Esophagus mucosa (tissue), 1 donor: ENCODE measurements at regions not wholly inside any gene's neighbourhood (a gene's known extent, or its start where the extent isn't known, plus 50 kb on each side); places are given as distances from the start of the nearest gene placed in this dataset.

Experiments
- ATAC-seq: fragments of 200-7000 bp; cut with Tn5 transposase; one replicate; pipeline ENCODE4 v1.9.1; 2020
- donor health status: DM: yes; HTN: yes; CAD: no.

DNA sequence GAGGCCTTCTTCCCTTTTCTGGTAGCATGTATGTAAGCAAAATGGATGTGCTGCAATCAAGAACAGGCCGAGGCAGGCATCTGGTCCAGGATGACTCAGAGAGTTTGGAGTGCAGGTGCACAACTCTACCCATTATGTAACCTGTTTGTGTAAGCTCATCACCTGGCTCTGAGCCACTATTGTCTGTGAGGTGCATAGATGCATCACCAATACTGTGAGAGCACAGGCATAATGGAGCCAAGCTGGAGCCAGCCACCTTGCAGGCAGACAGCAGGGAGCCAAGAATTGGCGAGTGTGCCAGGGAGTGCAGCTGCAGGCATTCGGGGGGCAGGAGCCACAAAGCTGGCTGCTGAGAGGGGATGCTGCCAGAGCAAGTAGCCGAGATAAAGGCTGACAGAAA is 549.9 kb upstream of the RGS18 start:
- ATAC-seq: peak; percentile 93

DNA sequence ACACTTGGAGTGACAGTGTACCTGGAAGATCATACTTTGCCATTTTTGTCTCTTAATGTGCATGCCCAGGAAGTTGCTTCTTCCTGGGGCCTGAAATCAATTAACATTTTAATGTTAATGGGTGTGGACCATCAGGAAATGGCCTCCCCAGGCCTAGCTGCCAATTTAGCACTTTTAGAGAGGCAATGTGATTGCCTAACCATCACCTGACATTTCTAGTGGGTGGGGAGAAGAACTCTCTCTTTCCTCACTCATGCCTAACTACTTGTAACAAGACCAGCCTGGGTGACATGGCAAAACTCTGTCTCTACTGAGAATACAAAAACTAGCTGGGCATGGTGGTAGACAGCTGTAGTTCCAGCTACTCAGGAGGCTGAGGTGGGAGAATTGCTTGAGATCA is 549.0 kb upstream of the RGS18 start:
- no peak for ATAC-seq

- ATAC-seq: no peak
Measured at GRCh38 chr1:191615101-191615821, 543.0 kb upstream of the RGS18 start.

DNA sequence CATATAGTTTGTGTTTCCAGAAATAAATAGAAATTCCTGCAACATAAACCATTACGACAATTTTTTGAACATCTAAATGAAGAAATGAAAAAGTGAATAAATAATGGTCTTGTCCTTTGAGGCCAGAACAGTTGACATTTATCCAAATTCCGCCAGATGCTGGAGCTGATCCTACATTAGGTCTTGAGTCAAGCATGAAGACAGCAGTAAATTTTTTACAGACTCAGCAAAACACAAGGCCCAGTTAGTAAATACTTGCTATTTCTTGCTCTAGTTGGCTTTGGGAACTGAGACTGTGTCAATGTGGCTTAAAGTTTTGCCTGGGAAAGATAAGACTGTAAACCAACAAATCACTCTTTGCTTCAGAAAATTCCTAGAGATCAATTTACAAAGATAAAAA is 540.1 kb upstream of the RGS18 start:
- no peak for ATAC-seq

DNA sequence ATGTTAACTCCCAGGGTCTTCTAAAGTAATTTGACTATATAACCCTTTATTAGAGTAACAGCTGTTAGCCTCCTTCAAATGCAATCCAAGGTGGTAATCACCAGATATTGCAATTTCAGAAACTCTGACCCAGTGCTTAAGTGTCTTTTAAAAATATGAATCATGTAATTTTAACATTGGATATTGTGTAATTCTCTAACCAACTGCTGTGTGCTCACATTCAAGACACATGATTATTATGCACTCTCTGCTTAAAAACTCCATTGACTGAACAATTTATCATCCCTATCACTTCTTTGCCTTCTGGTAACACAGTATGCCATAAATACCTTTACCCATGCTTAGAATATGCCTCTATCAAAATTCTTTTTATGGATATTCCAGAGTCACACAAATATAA is 537.4 kb upstream of the RGS18 start:
- ATAC-seq: no peak

- no peak for ATAC-seq
Measured at GRCh38 chr1:191624044-191624443, 534.2 kb upstream of the RGS18 start.

DNA sequence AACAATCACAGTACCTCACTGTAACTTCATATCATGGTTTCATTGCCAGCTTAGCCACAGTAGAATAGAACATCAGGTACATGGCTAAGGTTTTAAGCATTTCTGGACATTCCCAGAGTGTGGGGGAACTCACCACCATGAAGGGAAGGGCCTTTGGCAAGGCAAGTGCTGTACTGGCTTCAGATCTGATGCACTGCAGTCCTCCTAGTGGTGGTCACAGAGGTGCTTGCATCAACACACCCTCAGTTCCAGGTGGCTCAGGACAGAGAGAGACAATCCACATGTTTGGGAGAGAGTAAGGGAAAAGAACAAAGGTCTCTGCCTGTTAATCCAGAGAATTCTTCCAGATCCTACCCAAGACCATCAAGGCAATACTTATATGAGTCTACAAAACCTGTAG is 528.4 kb upstream of the RGS18 start:
- ATAC-seq: no peak

DNA sequence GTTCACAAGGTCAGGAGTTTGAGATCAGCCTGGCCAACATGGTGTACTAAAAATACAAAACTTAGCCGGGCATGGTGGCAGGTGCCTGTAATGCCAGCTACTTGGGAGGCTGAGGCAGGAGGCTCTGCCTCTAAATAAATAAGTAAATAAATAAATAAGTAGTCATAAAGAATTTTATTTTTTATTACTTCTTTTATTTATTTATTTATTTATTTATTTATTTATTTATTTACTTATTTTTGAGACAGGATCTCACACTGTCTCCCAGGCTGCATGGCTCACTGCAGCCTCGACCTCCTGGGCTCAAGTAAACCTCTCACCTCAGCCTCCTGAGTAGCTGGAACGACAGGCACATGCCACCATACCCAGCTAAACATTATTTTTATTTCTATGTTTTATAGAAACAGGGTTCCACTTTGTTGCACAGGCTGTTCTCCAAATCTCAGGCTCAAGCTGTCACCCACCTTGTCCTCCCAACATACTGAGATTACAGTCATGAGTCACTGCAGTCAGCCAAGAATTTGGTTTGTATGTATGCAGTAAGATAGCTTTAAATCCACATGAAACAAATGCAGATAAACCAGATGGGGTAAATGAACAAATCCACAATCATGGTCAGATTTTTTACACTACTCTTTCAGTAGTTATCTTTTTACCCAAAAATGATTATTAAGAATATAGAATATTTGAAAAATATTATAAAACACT is 523.3 kb upstream of the RGS18 start:
- no peak for ATAC-seq

GRCh38 chr1:191636345-191636744 is 521.9 kb upstream of the RGS18 start:
- no peak for ATAC-seq

DNA sequence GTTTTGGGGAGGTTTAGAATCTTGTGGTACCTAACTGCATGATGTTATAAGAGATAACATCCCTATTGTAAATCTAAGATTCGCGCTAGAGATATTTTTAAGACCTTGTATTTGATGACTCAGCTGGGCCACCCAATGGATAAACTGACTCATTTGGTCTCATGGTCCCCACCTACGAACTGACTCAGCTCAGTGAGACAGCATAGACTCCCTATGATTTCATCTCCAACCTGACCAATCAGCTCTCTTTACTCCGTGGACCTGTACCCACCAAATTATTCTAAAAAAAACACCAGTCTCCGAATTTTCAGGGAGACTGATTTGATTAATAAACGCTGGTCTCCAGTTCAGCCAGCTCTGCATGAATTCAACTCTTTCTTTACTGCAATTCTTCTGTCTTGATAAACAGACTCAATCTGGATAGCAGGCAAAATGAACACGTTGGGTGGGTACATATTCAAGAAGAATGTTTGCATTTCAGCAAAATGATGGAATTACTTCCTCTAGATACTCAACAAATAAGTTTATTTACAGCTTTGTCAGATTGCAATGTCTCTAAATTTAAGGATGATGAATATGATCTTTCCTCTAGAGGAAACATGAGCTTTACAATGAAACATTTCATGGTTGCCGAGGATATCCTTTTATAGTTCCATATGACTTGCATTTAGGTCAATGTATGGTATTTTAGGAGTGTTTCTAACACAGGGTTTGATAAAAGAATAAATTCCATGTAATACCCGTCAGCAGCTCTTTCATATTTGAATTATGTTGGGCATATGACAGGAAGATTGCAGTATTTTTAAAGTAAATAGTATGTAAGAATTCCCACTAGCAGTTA is 516.6 kb upstream of the RGS18 start:
- no peak for ATAC-seq

DNA sequence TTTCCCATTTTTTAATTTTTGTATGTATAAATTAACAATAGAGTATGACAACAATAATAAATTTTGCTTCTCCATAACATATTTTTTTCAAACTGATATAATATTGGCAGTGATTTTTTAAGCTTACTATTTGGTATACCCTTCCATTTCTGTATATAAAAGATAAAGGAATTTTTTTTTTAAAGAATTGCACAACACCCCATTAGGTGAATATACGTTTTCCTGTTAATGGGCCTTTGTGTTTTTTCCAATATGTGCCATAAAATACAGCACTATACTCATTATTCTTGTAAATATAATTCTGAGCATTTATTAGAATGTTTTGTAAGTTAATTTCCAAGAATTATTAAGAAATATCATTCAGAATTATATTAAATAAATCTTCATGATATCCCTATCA is 515.2 kb upstream of the RGS18 start:
- ATAC-seq: no peak

DNA sequence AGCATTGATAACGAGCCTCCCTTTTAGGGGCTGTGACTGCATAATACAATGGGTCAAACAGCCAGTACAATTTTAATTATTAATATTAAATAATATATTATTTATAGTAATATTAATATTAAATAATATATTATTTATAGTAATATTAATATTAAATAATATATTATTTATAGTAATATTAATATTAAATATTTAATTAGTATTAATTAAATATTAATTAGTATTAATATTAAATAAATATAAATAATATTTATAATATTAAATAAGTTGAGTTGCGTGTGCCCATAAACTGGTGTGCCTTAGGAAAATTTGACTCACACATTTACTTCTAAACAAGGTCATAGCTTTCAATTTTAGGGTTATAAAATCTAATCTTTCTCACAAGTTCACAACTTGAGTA is 509.3 kb upstream of the RGS18 start:
- ATAC-seq: no peak

DNA sequence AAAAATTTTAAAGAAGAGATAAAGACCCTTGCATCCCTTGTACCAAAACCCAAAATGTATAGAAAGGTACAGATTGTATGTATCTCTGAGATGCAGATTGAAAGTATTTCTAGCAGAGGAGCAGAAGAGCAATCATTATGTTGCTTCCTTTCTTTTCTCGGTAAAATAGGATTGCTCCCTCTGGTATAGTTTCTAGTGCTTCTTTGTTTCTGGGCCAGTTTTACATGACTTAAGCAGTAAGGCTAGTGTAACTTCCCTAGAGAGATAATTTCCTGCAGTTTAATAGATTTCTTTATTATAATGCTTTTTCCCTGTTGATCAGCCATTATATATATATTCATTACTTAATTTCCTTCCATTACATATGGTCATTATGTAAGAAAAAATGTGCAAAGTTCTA is 496.2 kb upstream of the RGS18 start:
- ATAC-seq: no peak

GRCh38 chr1:191662746-191663145 is 495.5 kb upstream of the RGS18 start:
- ATAC-seq: no peak

- no peak for ATAC-seq
Measured at GRCh38 chr1:191668525-191668924, 489.7 kb upstream of the RGS18 start.

DNA sequence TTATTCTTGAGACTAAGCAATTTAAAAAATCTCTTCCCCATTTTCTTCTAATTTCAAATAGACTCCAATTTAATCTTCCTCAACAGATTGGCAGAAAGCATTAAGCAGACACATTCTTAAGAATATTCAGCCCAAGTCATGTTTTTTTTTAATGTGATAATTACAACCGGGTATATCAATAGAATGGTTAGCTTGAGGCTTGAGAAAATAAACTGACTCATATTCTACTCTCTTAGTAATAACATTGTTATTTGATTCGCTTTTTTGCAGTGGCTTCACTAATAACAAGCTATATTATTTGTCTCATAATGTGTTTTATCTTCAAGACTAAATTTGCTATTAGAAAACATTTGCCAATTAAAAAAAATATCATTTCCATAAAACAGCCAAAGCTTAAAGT is 488.6 kb upstream of the RGS18 start:
- ATAC-seq: no peak

GRCh38 chr1:191671236-191671635 is 487.0 kb upstream of the RGS18 start:
- ATAC-seq: no peak

DNA sequence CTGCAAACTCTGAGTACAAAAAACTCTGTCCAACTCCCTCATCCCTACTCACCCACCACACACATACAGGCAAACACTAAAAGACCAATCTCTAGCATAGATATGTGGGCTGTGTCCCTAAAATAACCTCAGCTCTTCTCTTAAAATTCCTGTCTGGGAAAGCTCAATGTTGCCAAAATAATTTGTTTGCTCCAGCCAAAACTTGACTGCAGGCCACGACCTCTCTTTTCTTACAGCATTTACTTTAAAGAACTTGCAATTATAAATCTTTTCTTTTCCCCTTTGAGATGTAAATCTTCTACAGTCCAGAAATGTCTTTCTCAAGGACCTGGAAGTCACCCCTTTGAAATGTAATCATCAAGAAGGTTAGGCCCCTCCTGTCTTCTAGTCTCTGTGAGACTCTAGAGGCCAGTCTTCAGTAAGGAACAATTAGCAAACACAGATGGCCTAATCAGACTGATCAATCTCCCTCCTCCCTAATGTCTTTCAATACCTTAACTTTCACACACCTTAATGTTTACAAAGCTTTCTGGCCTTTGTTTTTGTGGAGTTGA is 483.6 kb upstream of the RGS18 start:
- ATAC-seq: no peak

DNA sequence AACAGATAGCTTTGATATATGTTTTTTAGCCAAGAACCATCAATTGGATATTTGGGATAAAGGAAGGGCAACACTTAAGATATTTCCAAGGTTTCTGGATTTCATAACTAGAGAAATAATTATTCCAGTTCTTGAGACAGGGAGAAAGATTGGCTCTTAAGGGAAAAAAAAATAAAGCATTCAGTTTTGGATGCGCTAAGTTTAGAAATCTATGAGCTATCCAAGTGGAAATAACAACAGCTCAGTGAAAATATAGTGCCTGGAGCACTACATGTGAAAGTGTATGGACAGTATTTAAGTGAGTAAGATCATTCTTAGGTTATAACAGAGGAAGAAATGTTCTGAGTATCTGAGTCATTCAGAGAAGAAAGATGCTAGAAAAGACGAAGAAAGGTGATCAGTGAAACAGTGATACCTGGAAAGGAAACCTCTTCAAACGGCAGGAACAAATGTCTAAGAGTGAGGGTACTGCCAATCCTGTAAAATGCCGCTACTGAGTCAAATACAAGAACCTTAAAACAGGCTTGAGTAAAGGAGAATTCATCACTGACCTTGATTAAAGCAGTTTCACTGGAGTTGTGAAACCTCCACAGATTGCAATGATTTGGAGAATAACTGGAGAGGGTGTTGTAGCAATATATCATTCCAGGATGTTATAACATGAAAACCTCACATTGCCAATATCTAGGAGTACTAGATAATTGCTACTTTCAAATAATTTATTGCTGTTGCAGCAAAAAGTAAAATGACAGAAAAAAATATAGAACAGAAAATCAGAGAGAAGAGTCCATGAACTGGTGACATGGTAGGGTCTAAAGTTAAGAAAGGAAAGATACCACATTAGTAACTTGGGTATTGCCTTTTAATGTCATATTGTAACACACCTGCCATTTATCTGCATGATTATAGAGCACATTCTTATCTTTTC is 482.1 kb upstream of the RGS18 start:
- ATAC-seq: no peak

- ATAC-seq: no peak
Measured at GRCh38 chr1:191685669-191686068, 472.6 kb upstream of the RGS18 start.

- no peak for ATAC-seq
Measured at GRCh38 chr1:191687721-191688120, 470.5 kb upstream of the RGS18 start.

DNA sequence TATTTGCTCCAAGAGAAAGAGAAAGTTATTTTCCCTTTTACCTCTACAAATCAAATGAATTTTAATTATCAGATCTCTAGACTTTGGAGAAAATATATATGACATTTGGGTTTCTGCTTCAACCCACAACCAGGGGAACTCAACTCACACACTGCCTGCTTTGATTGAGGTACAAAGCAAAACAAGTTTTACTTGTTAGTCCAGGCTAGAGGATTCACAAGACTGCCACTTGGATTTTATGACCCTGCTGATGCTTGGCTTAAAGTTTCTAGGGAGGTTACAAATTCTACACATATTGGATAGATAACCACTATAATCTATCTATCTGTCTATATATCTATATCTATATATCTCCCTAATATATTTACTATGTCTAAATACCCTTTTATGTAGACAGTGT is 467.3 kb upstream of the RGS18 start:
- no peak for ATAC-seq
